ENCODE measurements at regions not wholly inside any gene's neighbourhood (a gene's known extent, or its start where the extent isn't known, plus 50 kb on each side); places are given as distances from the start of the nearest gene placed in this dataset.
"Not testable (repeated sequence)": the region's sequence is repeated elsewhere in the genome, so short reads cannot be mapped to it uniquely, and the experiment has no call there.

DNA sequence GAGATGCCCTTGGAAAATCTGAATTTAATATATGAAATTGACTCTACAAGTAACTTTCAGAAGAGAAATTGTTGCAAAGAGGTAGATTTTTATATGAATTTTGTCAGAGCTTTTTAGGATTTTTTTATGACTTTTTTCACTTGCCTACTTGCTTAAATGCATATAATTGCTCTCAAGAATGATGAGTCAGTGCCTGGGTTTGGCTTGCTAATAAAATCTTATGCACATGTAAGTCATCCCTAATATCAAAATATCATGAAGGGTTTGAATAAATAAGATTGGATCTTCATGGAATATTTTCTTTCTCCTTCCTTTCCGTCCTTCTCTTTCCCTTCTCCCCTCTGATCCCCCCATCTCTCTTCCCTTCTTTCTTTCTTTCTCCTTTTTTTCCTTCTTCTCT lies 354.1 kb downstream of the TXNL1 start:
- Histone ChIP-seq H3K9me2 (replicated peaks; ENCODE audit: control insufficient read depth, low read length) (no peaks in the 10 kb centered on the region), H3K36me3 (ENCODE audit: control insufficient read depth, low read length) (no peaks in the 10 kb centered on the region), H4K20me1 (ENCODE audit: control insufficient read depth, insufficient read depth, low read depth, low read length) (no peaks in the 10 kb centered on the region), H3K9me3 (ENCODE audit: control insufficient read depth, insufficient read depth, low read length) (no peaks in the 10 kb centered on the region), H3K4me1 (ENCODE audit: control insufficient read depth, low read length) (no peaks in the 10 kb centered on the region), H3F3A (ENCODE audit: control insufficient read depth, insufficient read depth) (no peaks in the 10 kb centered on the region), H3K27me3 (ENCODE audit: control insufficient read depth, low read length) (no peaks in the 10 kb centered on the region), H3K27ac (ENCODE audit: low read depth, low read length) (no peak overlapping the region), H3K4me2 (ENCODE audit: low read length) (no peak overlapping the region), H3K79me2 (ENCODE audit: control insufficient read depth, low read length) (no peaks in the 10 kb centered on the region), H3K4me3 (ENCODE audit: low read length) (no peak overlapping the region)
- TF ChIP-seq EZH2phosphoT487 (IDR thresholded peaks at IDR 0.05; ENCODE audit: borderline replicate concordance, low read length) = no peak
- TF ChIP-seq, protein P1, sequence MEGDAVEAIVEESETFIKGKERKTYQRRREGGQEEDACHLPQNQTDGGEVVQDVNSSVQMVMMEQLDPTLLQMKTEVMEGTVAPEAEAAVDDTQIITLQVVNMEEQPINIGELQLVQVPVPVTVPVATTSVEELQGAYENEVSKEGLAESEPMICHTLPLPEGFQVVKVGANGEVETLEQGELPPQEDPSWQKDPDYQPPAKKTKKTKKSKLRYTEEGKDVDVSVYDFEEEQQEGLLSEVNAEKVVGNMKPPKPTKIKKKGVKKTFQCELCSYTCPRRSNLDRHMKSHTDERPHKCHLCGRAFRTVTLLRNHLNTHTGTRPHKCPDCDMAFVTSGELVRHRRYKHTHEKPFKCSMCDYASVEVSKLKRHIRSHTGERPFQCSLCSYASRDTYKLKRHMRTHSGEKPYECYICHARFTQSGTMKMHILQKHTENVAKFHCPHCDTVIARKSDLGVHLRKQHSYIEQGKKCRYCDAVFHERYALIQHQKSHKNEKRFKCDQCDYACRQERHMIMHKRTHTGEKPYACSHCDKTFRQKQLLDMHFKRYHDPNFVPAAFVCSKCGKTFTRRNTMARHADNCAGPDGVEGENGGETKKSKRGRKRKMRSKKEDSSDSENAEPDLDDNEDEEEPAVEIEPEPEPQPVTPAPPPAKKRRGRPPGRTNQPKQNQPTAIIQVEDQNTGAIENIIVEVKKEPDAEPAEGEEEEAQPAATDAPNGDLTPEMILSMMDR (IDR thresholded peaks at IDR 0.05; ENCODE audit: low read depth, low read length, poor library complexity, severe bottlenecking) = no peak

DNA sequence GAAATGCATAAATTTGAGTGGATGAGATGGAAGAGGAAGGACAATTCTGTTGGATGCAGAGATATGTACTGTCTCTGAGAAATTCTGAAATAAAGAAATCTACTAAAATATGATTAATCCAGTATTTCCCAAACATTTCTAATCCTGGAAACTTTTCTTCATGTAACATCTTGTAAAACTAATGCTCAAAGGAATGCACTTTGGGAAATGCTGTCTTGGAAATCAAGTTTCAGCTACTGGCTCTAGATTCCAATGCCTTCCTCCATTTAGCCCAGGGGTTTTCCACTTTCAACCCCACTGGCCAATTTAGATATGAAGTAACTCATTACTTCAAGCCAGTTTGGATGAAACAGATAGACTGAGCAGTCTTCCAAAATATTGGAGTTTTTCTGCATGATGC lies 355.1 kb downstream of the TXNL1 start:
- Histone ChIP-seq H3K4me3 (ENCODE audit: low read length) (no peak overlapping the region), H3K79me2 (ENCODE audit: control insufficient read depth, low read length) (no peaks in the 10 kb centered on the region), H3K27ac (ENCODE audit: low read depth, low read length) (no peak overlapping the region), H3K9me3 (ENCODE audit: control insufficient read depth, insufficient read depth, low read length) (no peaks in the 10 kb centered on the region), H4K20me1 (ENCODE audit: control insufficient read depth, insufficient read depth, low read depth, low read length) (no peaks in the 10 kb centered on the region), H3K27me3 (ENCODE audit: control insufficient read depth, low read length) (no peaks in the 10 kb centered on the region), H3F3A (ENCODE audit: control insufficient read depth, insufficient read depth) (no peaks in the 10 kb centered on the region), H3K4me1 (ENCODE audit: control insufficient read depth, low read length) (no peaks in the 10 kb centered on the region), H3K36me3 (ENCODE audit: control insufficient read depth, low read length) (no peaks in the 10 kb centered on the region), H3K9me2 (replicated peaks; ENCODE audit: control insufficient read depth, low read length) (no peaks in the 10 kb centered on the region), H3K4me2 (ENCODE audit: low read length) (no peak overlapping the region)
- TF ChIP-seq, protein P1 (IDR thresholded peaks at IDR 0.05; ENCODE audit: low read depth, low read length, poor library complexity, severe bottlenecking) = no peak
- TF ChIP-seq EZH2phosphoT487 (IDR thresholded peaks at IDR 0.05; ENCODE audit: borderline replicate concordance, low read length) = no peak

GRCh38 chr18:56282234-56283104 lies 355.9 kb downstream of the TXNL1 start:
- no peaks in the 10 kb centered on the region for H3K9me2 ChIP-seq (replicated peaks; ENCODE audit: control insufficient read depth, low read length)
- no peaks in the 10 kb centered on the region for H3K36me3 ChIP-seq (ENCODE audit: control insufficient read depth, low read length)
- H3K9me3 ChIP-seq (ENCODE audit: control insufficient read depth, insufficient read depth, low read length) = no peaks in the 10 kb centered on the region
- no peaks in the 10 kb centered on the region for H3K79me2 ChIP-seq (ENCODE audit: control insufficient read depth, low read length)
- H3F3A ChIP-seq (ENCODE audit: control insufficient read depth, insufficient read depth) = no peaks in the 10 kb centered on the region
- no peaks in the 10 kb centered on the region for H3K4me1 ChIP-seq (ENCODE audit: control insufficient read depth, low read length)
- TF ChIP-seq, protein P1 (IDR thresholded peaks at IDR 0.05; ENCODE audit: low read depth, low read length, poor library complexity, severe bottlenecking) = no peak
- no peak for TF ChIP-seq EZH2phosphoT487 (IDR thresholded peaks at IDR 0.05; ENCODE audit: borderline replicate concordance, low read length)
- no peaks in the 10 kb centered on the region for H4K20me1 ChIP-seq (ENCODE audit: control insufficient read depth, insufficient read depth, low read depth, low read length)
- H3K4me3 ChIP-seq (ENCODE audit: low read length) = no peak overlapping the region
- H3K27ac ChIP-seq (ENCODE audit: low read depth, low read length) = no peak overlapping the region
- H3K27me3 ChIP-seq (ENCODE audit: control insufficient read depth, low read length) = no peaks in the 10 kb centered on the region
- H3K4me2 ChIP-seq (ENCODE audit: low read length) = no peak overlapping the region

GRCh38 chr18:56279816-56280215 lies 358.6 kb downstream of the TXNL1 start:
- not testable (repeated sequence) for H3K4me1 ChIP-seq (ENCODE audit: control insufficient read depth, low read length); H3K9me2 ChIP-seq (replicated peaks; ENCODE audit: control insufficient read depth, low read length); H3K27me3 ChIP-seq (ENCODE audit: control insufficient read depth, low read length); H3K36me3 ChIP-seq (ENCODE audit: control insufficient read depth, low read length); H3K27ac ChIP-seq (ENCODE audit: low read depth, low read length); H4K20me1 ChIP-seq (ENCODE audit: control insufficient read depth, insufficient read depth, low read depth, low read length); H3K9me3 ChIP-seq (ENCODE audit: control insufficient read depth, insufficient read depth, low read length); H3F3A ChIP-seq (ENCODE audit: control insufficient read depth, insufficient read depth); H3K4me2 ChIP-seq (ENCODE audit: low read length); H3K4me3 ChIP-seq (ENCODE audit: low read length); H3K79me2 ChIP-seq (ENCODE audit: control insufficient read depth, low read length)
